Stimulated activated effector memory CD8-positive, alpha-beta T cell treated with anti-CD3 and anti-CD28 coated beads, Interleukin-12 subunit alpha, Interleukin-12 subunit beta, amount 100 ng/mL, for 72 hours (primary cell): ENCODE measurements at regions not wholly inside any gene's neighbourhood (a gene's known extent, or its start where the extent isn't known, plus 50 kb on each side); places are given as distances from the start of the nearest gene placed in this dataset.

Experiments
- ATAC-seq: fragments of 150-1000 bp; cut with Tn5 transposase; 2 replicates; pipeline ENCODE4 v1.10.0; 2021
- DNase-seq, 2 donors: peaks; one replicate each; pipeline ENCODE4 v3.0.0; 2021 to 2022; ENCODE audit warnings: low spot score in 2 of 2
- H3K27ac Mint-ChIP-seq: one replicate; pipeline ENCODE4 v1.8.0; 2022; ENCODE audit warnings: mild to moderate bottlenecking, mixed read lengths
- H3K36me3 Mint-ChIP-seq: one replicate; pipeline ENCODE4 v1.8.0; 2022; ENCODE audit warnings: mild to moderate bottlenecking, mixed read lengths
- H3K4me1 Mint-ChIP-seq: one replicate; pipeline ENCODE4 v1.8.0; 2022; ENCODE audit warnings: mixed read lengths
- H3K4me3 Mint-ChIP-seq: one replicate; pipeline ENCODE4 v1.8.0; 2022; ENCODE audit warnings: mild to moderate bottlenecking, mixed read lengths
- H3K9me3 Mint-ChIP-seq: one replicate; pipeline ENCODE4 v1.8.0; 2022; ENCODE audit warnings: mixed read lengths

- ATAC-seq (no peak), DNase-seq (no peak)
- Mint-ChIP-seq H3K27ac (no peak overlapping the region), H3K36me3 (no peaks in the 10 kb centered on the region), H3K4me1 (no peaks in the 10 kb centered on the region), H3K4me3 (no peak overlapping the region), H3K9me3 (peaks cover under 1% of the 10 kb centered on the region)
Observed at GRCh38 chr18:51724790-51725721, 527.6 kb upstream of the MEX3C start.

- H3K27ac Mint-ChIP-seq, result no peak overlapping the region
Observed at GRCh38 chr18:51726614-51727013, 529.1 kb upstream of the MEX3C start.

GRCh38 chr18:51727780-51728179 lies 530.3 kb upstream of the MEX3C start:
- Mint-ChIP-seq H3K9me3 (no peaks in the 10 kb centered on the region), H3K36me3 (no peaks in the 10 kb centered on the region), H3K4me1 (no peaks in the 10 kb centered on the region), H3K4me3 (no peak overlapping the region), H3K27ac (no peak overlapping the region)
- ATAC-seq, result no peak
- DNase-seq, result no peak

More at GRCh38 chr18:51726614-51727013, 529.1 kb upstream of the MEX3C start:
- no peaks in the 10 kb centered on the region for H3K4me1 Mint-ChIP-seq
- DNase-seq, result no peak
- no peaks in the 10 kb centered on the region for H3K36me3 Mint-ChIP-seq
- no peaks in the 10 kb centered on the region for H3K9me3 Mint-ChIP-seq
- no peak for ATAC-seq
- H3K4me3 Mint-ChIP-seq, result no peak overlapping the region

- Mint-ChIP-seq H3K36me3 (no peaks in the 10 kb centered on the region), H3K9me3 (no peaks in the 10 kb centered on the region), H3K4me1 (no peaks in the 10 kb centered on the region), H3K27ac (no peak overlapping the region), H3K4me3 (no peak overlapping the region)
- ATAC-seq, result no peak
- no peak for DNase-seq
Observed at GRCh38 chr18:51731070-51731469, 533.6 kb upstream of the MEX3C start.

- ATAC-seq (no peak), DNase-seq (no peak)
- H3K27ac Mint-ChIP-seq, result no peak overlapping the region
- H3K9me3 Mint-ChIP-seq, result peaks cover 4% of the 10 kb centered on the region
- no peak overlapping the region for H3K4me3 Mint-ChIP-seq
- H3K36me3 Mint-ChIP-seq, result no peaks in the 10 kb centered on the region
- H3K4me1 Mint-ChIP-seq, result no peaks in the 10 kb centered on the region
Observed at GRCh38 chr18:51734576-51734975, 537.1 kb upstream of the MEX3C start.

- no peaks in the 10 kb centered on the region for H3K4me1 Mint-ChIP-seq
- no peak for ATAC-seq
- no peaks in the 10 kb centered on the region for H3K36me3 Mint-ChIP-seq
- no peak overlapping the region for H3K4me3 Mint-ChIP-seq
- no peak for DNase-seq
- H3K27ac Mint-ChIP-seq, result no peak overlapping the region
- peaks cover 4% of the 10 kb centered on the region for H3K9me3 Mint-ChIP-seq
Observed at GRCh38 chr18:51739044-51739666, 541.7 kb upstream of the MEX3C start.

- no peak for DNase-seq
- ATAC-seq, result peak; percentile 39
- H3K27ac Mint-ChIP-seq, result no peak overlapping the region
- no peaks in the 10 kb centered on the region for H3K36me3 Mint-ChIP-seq
- peaks cover 2% of the 10 kb centered on the region for H3K9me3 Mint-ChIP-seq
- no peak overlapping the region for H3K4me3 Mint-ChIP-seq
- H3K4me1 Mint-ChIP-seq, result no peaks in the 10 kb centered on the region
Observed at GRCh38 chr18:51751901-51752300, 554.4 kb upstream of the MEX3C start.

- Mint-ChIP-seq H3K4me3 (no peak overlapping the region), H3K9me3 (peaks cover 2% of the 10 kb centered on the region), H3K27ac (no peak overlapping the region), H3K4me1 (no peaks in the 10 kb centered on the region), H3K36me3 (no peaks in the 10 kb centered on the region)
- DNase-seq (no peak), ATAC-seq (no peak)
Observed at GRCh38 chr18:51753365-51754057, 556.0 kb upstream of the MEX3C start.

GRCh38 chr18:51754566-51754965 lies 557.1 kb upstream of the MEX3C start:
- no peaks in the 10 kb centered on the region for H3K36me3 Mint-ChIP-seq
- ATAC-seq (no peak), DNase-seq (no peak)
- H3K9me3 Mint-ChIP-seq, result peaks cover 2% of the 10 kb centered on the region
- no peaks in the 10 kb centered on the region for H3K4me1 Mint-ChIP-seq
- no peak overlapping the region for H3K27ac Mint-ChIP-seq
- H3K4me3 Mint-ChIP-seq, result no peak overlapping the region

- H3K4me1 Mint-ChIP-seq, result no peaks in the 10 kb centered on the region
- no peaks in the 10 kb centered on the region for H3K9me3 Mint-ChIP-seq
- DNase-seq, result no peak
- H3K36me3 Mint-ChIP-seq, result no peaks in the 10 kb centered on the region
- no peak for ATAC-seq
- no peak overlapping the region for H3K4me3 Mint-ChIP-seq
- no peak overlapping the region for H3K27ac Mint-ChIP-seq
Observed at GRCh38 chr18:51757255-51757924, 559.9 kb upstream of the MEX3C start.

GRCh38 chr18:51762373-51762772 lies 564.9 kb upstream of the MEX3C start:
- Mint-ChIP-seq H3K36me3 (no peaks in the 10 kb centered on the region), H3K4me3 (no peak overlapping the region), H3K4me1 (no peaks in the 10 kb centered on the region), H3K9me3 (peaks cover 10% of the 10 kb centered on the region), H3K27ac (no peak overlapping the region)
- ATAC-seq (no peak), DNase-seq (no peak)

- no peak overlapping the region for H3K27ac Mint-ChIP-seq
- ATAC-seq (no peak), DNase-seq (no peak)
- H3K4me1 Mint-ChIP-seq, result no peaks in the 10 kb centered on the region
- peaks cover 10% of the 10 kb centered on the region for H3K9me3 Mint-ChIP-seq
- H3K4me3 Mint-ChIP-seq, result no peak overlapping the region
- H3K36me3 Mint-ChIP-seq, result no peaks in the 10 kb centered on the region
Observed at GRCh38 chr18:51765606-51766360, 568.3 kb upstream of the MEX3C start.

- no peak overlapping the region for H3K4me3 Mint-ChIP-seq
- ATAC-seq, result no peak
- no peak overlapping the region for H3K27ac Mint-ChIP-seq
- peaks cover 12% of the 10 kb centered on the region for H3K9me3 Mint-ChIP-seq
- H3K4me1 Mint-ChIP-seq, result no peaks in the 10 kb centered on the region
- no peaks in the 10 kb centered on the region for H3K36me3 Mint-ChIP-seq
- no peak for DNase-seq
Observed at GRCh38 chr18:51767293-51767692, 569.8 kb upstream of the MEX3C start.

- Mint-ChIP-seq H3K4me3 (no peak overlapping the region), H3K9me3 (peaks cover 3% of the 10 kb centered on the region), H3K36me3 (no peaks in the 10 kb centered on the region), H3K4me1 (no peaks in the 10 kb centered on the region), H3K27ac (no peak overlapping the region)
- no peak for DNase-seq
- no peak for ATAC-seq
Observed at GRCh38 chr18:51778115-51778514, 561.9 kb upstream of the DCC start.

GRCh38 chr18:51789871-51790270 lies 550.1 kb upstream of the DCC start:
- ATAC-seq, result no peak
- no peak overlapping the region for H3K27ac Mint-ChIP-seq
- H3K36me3 Mint-ChIP-seq, result no peaks in the 10 kb centered on the region

More at GRCh38 chr18:51789871-51790270, 550.1 kb upstream of the DCC start:
- Mint-ChIP-seq H3K4me1 (no peaks in the 10 kb centered on the region), H3K4me3 (no peak overlapping the region), H3K9me3 (peaks cover 3% of the 10 kb centered on the region)
- no peak for DNase-seq
